Calu3 (cell line): ENCODE measurements at regions not wholly inside any gene's neighbourhood (a gene's known extent, or its start where the extent isn't known, plus 50 kb on each side); places are given as distances from the start of the nearest gene placed in this dataset.

Source experiments
- BruUV-seq: library from RNA; stranded (reverse); fragments of 400-500 nt; replicated peaks from 2 replicates; lab custom pipeline; 2021; lab: Mats Ljungman, UMichigan
- CTCF ChIA-PET: fragments of 300-600 bp; sonication (Branson Sonifier 250); formaldehyde crosslinking; loops from one replicate; lab custom pipeline; 2022; ENCODE audit warnings: antibody characterized with exemption; lab: Charles Lee
- DNase-seq: peaks from one replicate; pipeline ENCODE4 v3.0.0; 2022
- H3K27ac Mint-ChIP-seq: one replicate; pipeline ENCODE4 v1.8.0; 2022; ENCODE audit warnings: mixed read lengths; ENCODE audit not compliant: unreplicated experiment
- H3K27me3 Mint-ChIP-seq: one replicate; pipeline ENCODE4 v1.8.0; 2022; ENCODE audit warnings: mixed read lengths; ENCODE audit not compliant: unreplicated experiment
- H3K36me3 Mint-ChIP-seq: one replicate; pipeline ENCODE4 v1.8.0; 2022; ENCODE audit warnings: mild to moderate bottlenecking, moderate library complexity, mixed read lengths; ENCODE audit not compliant: insufficient read depth, unreplicated experiment
- H3K4me1 Mint-ChIP-seq: one replicate; pipeline ENCODE4 v1.8.0; 2022; ENCODE audit warnings: mild to moderate bottlenecking, low read depth, mixed read lengths; ENCODE audit not compliant: unreplicated experiment
- H3K4me3 Mint-ChIP-seq: one replicate; pipeline ENCODE4 v1.8.0; 2022; ENCODE audit warnings: mild to moderate bottlenecking, low read depth, moderate library complexity, mixed read lengths; ENCODE audit not compliant: unreplicated experiment
- H3K9me3 Mint-ChIP-seq: one replicate; pipeline ENCODE4 v1.8.0; 2022; ENCODE audit warnings: low read depth, mixed read lengths; ENCODE audit not compliant: unreplicated experiment
- CTCF ChIP-seq: fragments of 200-600 bp; IDR thresholded peaks from one replicate; pipeline ENCODE4 v1.8.0; 2022; ENCODE audit warnings: antibody characterized with exemption; ENCODE audit not compliant: unreplicated experiment
- intact Hi-C: fragments of 100-400 bp; cut with micrococcal nuclease; formaldehyde crosslinking; loops from one replicate; pipeline ENCODE4 v1.10.0; 2022; ENCODE audit not compliant: unreplicated experiment

DNA sequence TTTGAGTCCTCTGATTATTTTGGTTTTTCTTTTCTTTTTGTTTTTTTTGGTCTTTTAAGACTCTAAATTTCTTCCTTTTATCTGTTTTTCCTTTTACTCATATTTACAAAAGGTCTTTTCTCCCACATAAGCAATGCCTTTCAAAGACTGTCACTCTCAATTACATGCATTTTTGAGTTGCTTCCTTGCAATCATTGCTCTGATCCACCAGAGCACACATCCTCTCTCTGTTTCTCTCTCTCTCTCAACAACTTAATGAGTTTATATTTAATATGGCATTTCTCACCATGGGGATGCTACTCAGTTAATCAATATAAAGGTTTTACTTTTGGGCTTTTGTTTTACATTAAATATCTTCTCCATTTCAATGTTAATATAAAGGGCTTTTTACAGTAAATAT lies 62.7 kb upstream of the OR10AD1 start:
- no peak overlapping the region for H3K4me3 Mint-ChIP-seq
- no TSS peak for BruUV-seq
- H3K4me1 Mint-ChIP-seq: no peaks in the 10 kb centered on the region
- intact Hi-C loops: no loop called here
- CTCF ChIA-PET: no interaction called here
- no peaks in the 10 kb centered on the region for H3K36me3 Mint-ChIP-seq
- TF ChIP-seq CTCF: no peak
- no peaks in the 10 kb centered on the region for H3K9me3 Mint-ChIP-seq
- H3K27me3 Mint-ChIP-seq: no peaks in the 10 kb centered on the region
- H3K27ac Mint-ChIP-seq: no peak overlapping the region
- no peak for DNase-seq

DNA sequence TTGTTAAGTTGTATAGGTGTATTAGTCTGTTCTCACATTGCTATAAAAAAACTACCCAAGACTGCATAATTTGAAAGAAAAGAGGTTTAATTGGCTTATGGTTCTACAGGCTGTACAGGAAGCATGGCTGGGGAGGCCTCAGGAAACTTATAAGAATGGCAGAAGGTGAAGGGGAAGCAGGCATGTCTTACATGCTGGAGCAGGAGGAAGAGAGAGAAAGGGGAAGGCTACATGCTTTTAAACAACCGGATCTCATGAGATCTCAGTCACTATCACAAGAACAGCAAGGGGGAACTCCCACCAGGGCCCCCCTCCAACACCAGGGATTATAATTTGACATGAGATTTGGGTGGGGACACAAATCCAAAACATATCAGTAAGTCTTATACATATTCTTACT lies 60.5 kb upstream of the OR10AD1 start:
- TF ChIP-seq CTCF: no peak
- Mint-ChIP-seq H3K27me3 (no peaks in the 10 kb centered on the region), H3K9me3 (no peaks in the 10 kb centered on the region), H3K27ac (no peak overlapping the region), H3K4me1 (no peaks in the 10 kb centered on the region), H3K4me3 (no peak overlapping the region), H3K36me3 (no peaks in the 10 kb centered on the region)
- CTCF ChIA-PET: no interaction called here
- DNase-seq: no peak
- BruUV-seq: no TSS peak
- intact Hi-C loops: no loop called here

DNA sequence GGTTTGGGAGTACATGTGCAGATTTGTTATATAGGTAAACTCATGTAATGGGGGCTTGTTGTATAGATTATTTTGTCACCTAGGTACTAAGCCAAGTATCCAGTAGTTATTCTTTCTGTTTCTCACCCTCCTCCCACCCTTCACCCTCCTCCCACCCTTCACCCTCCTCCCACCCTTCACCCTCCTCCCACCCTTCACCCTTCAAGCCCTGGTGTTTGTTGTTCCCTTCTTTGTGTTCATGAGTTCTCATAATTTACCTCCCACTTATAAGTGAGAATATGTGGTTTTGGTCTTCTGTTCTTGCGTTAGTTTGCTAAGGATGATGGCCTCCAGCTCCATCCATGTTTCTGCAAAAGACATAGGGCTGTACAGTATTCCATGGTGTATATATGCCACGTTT lies 58.7 kb upstream of the OR10AD1 start:
- H3K27me3 Mint-ChIP-seq: no peaks in the 10 kb centered on the region
- no TSS peak for BruUV-seq
- no peaks in the 10 kb centered on the region for H3K4me1 Mint-ChIP-seq
- TF ChIP-seq CTCF: no peak
- H3K36me3 Mint-ChIP-seq: no peaks in the 10 kb centered on the region
- CTCF ChIA-PET: no interaction called here
- intact Hi-C loops: no loop called here
- H3K27ac Mint-ChIP-seq: no peak overlapping the region
- H3K9me3 Mint-ChIP-seq: peaks cover 3% of the 10 kb centered on the region
- no peak overlapping the region for H3K4me3 Mint-ChIP-seq
- no peak for DNase-seq
